ENCODE measurements at regions not wholly inside any gene's neighbourhood (a gene's known extent, or its start where the extent isn't known, plus 50 kb on each side); places are given as distances from the start of the nearest gene placed in this dataset.
A peak's percentile ranks its signal among the peaks of the same experiment; 100 is the strongest.

DNA sequence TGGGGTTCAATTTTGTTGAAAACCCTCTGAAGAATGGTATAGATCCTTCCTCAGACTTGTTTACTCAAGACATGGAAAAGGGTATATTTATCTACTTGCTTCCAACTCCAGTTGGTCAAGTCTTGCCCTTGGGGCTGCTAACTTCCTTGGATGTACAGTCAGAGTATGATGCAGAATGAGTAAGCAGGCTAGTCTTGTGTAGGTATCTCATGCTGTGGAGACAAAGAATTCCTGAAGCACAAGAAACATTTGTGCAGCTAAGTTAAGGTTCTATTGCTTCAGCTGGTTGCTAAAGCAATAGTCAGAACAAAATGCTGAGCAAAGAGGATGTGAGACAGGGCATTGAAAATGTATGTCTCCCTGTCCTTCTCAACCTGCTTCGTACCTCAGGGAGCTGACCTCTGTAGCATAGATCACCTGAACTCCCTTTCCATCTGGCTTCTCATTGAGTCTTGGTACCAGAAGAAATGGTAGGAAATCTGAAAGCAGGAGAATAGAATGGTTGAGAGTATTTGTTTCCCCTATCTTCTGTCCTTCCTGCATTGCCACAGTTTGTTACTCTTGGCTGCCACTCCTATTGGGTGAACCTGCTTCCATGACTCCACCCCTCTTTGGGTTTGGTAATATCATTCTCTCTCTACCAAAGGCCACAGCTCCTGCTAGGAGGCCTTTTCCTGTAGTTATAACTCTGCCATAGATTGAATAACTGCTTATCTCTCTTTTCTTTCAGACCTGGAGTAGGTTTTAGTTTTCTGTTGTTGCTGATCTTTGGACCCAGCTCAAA lies 346.0 kb downstream of the PHF14 start:
- H3K4me3 ChIP-seq (ENCODE audit: low read depth, low read length) = no peak overlapping the region
- TF ChIP-seq MYC (IDR thresholded peaks at IDR 0.05; ENCODE audit: low read depth, low read length) (no peak), POLR2A (IDR thresholded peaks at IDR 0.05; ENCODE audit: extremely low read depth, insufficient read length) (no peak), MAX (IDR thresholded peaks at IDR 0.05; ENCODE audit: low read depth, low read length) (no peak)
- TF ChIP-seq, protein P1, sequence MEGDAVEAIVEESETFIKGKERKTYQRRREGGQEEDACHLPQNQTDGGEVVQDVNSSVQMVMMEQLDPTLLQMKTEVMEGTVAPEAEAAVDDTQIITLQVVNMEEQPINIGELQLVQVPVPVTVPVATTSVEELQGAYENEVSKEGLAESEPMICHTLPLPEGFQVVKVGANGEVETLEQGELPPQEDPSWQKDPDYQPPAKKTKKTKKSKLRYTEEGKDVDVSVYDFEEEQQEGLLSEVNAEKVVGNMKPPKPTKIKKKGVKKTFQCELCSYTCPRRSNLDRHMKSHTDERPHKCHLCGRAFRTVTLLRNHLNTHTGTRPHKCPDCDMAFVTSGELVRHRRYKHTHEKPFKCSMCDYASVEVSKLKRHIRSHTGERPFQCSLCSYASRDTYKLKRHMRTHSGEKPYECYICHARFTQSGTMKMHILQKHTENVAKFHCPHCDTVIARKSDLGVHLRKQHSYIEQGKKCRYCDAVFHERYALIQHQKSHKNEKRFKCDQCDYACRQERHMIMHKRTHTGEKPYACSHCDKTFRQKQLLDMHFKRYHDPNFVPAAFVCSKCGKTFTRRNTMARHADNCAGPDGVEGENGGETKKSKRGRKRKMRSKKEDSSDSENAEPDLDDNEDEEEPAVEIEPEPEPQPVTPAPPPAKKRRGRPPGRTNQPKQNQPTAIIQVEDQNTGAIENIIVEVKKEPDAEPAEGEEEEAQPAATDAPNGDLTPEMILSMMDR (IDR thresholded peaks at IDR 0.05; ENCODE audit: low read depth, low read length) = no peak
- DNase-seq (ENCODE audit: low read depth) = peak; percentile 15
